K562 (cell line): ENCODE measurements at regions not wholly inside any gene's neighbourhood (a gene's known extent, or its start where the extent isn't known, plus 50 kb on each side); places are given as distances from the start of the nearest gene placed in this dataset.

Experiments
- ATF3 ChIP-seq, 2 experiments: fragments of 450-650 bp in 1 of 2; sonication (generic) in 1 of 2; formaldehyde crosslinking in 1 of 2; IDR thresholded peaks in 1 of 2; conservative IDR thresholded peaks in 1 of 2; 2 replicates each; pipeline versions ENCODE4 v1.6.1 to v1.8.1; 2016 to 2023; ENCODE audit warnings: mild to moderate bottlenecking in 2 of 2, moderate library complexity in 2 of 2, inconsistent platforms in 1 of 2, missing genetic modification reagents in 1 of 2
- ATF7 ChIP-seq: fragments of 450-650 bp; IDR thresholded peaks from 2 replicates; pipeline ENCODE4 v1.7.1; 2014; ENCODE audit warnings: mild to moderate bottlenecking, moderate library complexity
- BHLHE40 ChIP-seq: IDR thresholded peaks from 2 replicates; pipeline ENCODE4 v1.6.1; 2011; ENCODE audit warnings: low read length, improper control_type of control experiment
- CREM ChIP-seq: IDR thresholded peaks from 2 replicates; pipeline ENCODE4 v1.6.1; 2014; ENCODE audit warnings: antibody characterized with exemption, low read depth
- CTCFL ChIP-seq: IDR thresholded peaks from 2 replicates; pipeline ENCODE4 v1.6.1; 2011; ENCODE audit warnings: borderline replicate concordance, low read depth, mild to moderate bottlenecking, moderate library complexity, low read length; ENCODE audit not compliant: insufficient read depth, poor library complexity, severe bottlenecking
- EGR1 ChIP-seq: fragments of 450-650 bp; conservative IDR thresholded peaks from 2 replicates; pipeline ENCODE4 v1.6.1; 2017; ENCODE audit warnings: mild to moderate bottlenecking
- ELF1 ChIP-seq: fragments of 200-800 bp; sonication (Bioruptor generic); IDR thresholded peaks from 2 replicates; pipeline ENCODE4 v1.6.1; 2016; ENCODE audit warnings: missing genetic modification characterization, missing compliant biosample characterization
- HINFP ChIP-seq: fragments of 450-650 bp; conservative IDR thresholded peaks from 2 replicates; pipeline ENCODE4 v1.6.1; 2016; ENCODE audit warnings: missing genetic modification characterization, low read depth, mild to moderate bottlenecking, control low read depth, missing compliant biosample characterization
- MTA3 ChIP-seq: fragments of 450-650 bp; formaldehyde crosslinking; IDR thresholded peaks from 2 replicates; pipeline ENCODE4 v1.6.1; 2017; ENCODE audit warnings: mild to moderate bottlenecking, borderline replicate concordance
- MXD1 ChIP-seq: fragments of 250-450 bp; sonication (Bioruptor Pico); IDR thresholded peaks from 2 replicates; pipeline ENCODE4 v1.8.0; 2021; ENCODE audit warnings: borderline replicate concordance, mild to moderate bottlenecking, moderate library complexity; ENCODE audit not compliant: poor library complexity, severe bottlenecking
- NCOA6 ChIP-seq: fragments of 450-650 bp; IDR thresholded peaks from 2 replicates; pipeline ENCODE4 v1.6.1; 2017; ENCODE audit warnings: mild to moderate bottlenecking
- NFYB ChIP-seq: IDR thresholded peaks from 2 replicates; pipeline ENCODE4 v1.6.1; 2011; ENCODE audit warnings: mild to moderate bottlenecking, moderate library complexity; ENCODE audit not compliant: insufficient read length; ENCODE audit errors: extremely low read depth
- POLR2A ChIP-seq: fragments of 450-650 bp; conservative IDR thresholded peaks from 2 replicates; pipeline ENCODE4 v1.6.1; 2016
- POLR2AphosphoS2 ChIP-seq: IDR thresholded peaks from 2 replicates; pipeline ENCODE4 v1.6.1; 2012; ENCODE audit warnings: low read length, improper control_type of control experiment
- TAL1 ChIP-seq: fragments of 450-650 bp; IDR thresholded peaks from 2 replicates; pipeline ENCODE4 v1.6.1; 2016; ENCODE audit warnings: mild to moderate bottlenecking
- THAP12 ChIP-seq: fragments of 250-450 bp; sonication (Bioruptor Pico); IDR thresholded peaks from 2 replicates; pipeline ENCODE4 v1.9.0; 2021; ENCODE audit warnings: mild to moderate bottlenecking, inconsistent platforms
- ZSCAN29 ChIP-seq: fragments of 450-650 bp; IDR thresholded peaks from 2 replicates; pipeline ENCODE4 v1.6.1; 2017

GRCh38 chr7:22894546-22894945 lies 71.9 kb upstream of the TOMM7 start (continued):
- TF ChIP-seq CTCFL (no peak), CREM (peak; percentile 52; the same call in 1 of the 2 replicates), NCOA6 (no peak), ATF3 (IDR thresholded peaks at IDR 0.05) (peak; percentile 64), ATF3 (CRISPR knock-in tag; conservative IDR thresholded peaks at IDR 0.05) (no peak), POLR2A (no peak), THAP12 (no peak), ZSCAN29 (no peak), TAL1 (no peak), ATF7 (peak; percentile 64; the same call in 1 of the 2 replicates), POLR2AphosphoS2 (no peak), ELF1 (no peak), NFYB (no peak), EGR1 (0 out of 2 replicates have a peak, but pooled peaks have one; percentile 10), MTA3 (no peak), HINFP (tag) (no peak), BHLHE40 (peak; percentile 52), MXD1 (CRISPR knock-in tag) (no peak)
